GM21381 (cell line): ENCODE measurements at regions not wholly inside any gene's neighbourhood (a gene's known extent, or its start where the extent isn't known, plus 50 kb on each side); places are given as distances from the start of the nearest gene placed in this dataset.
"Not testable (repeated sequence)": the region's sequence is repeated elsewhere in the genome, so short reads cannot be mapped to it uniquely, and the experiment has no call there.

Source experiments
- ATAC-seq: cut with Tn5 transposase; IDR thresholded peaks from one replicate; pipeline ENCODE4 v1.9.1; 2021; ENCODE audit warnings: mild to moderate bottlenecking, moderate library complexity; ENCODE audit not compliant: unreplicated experiment

DNA sequence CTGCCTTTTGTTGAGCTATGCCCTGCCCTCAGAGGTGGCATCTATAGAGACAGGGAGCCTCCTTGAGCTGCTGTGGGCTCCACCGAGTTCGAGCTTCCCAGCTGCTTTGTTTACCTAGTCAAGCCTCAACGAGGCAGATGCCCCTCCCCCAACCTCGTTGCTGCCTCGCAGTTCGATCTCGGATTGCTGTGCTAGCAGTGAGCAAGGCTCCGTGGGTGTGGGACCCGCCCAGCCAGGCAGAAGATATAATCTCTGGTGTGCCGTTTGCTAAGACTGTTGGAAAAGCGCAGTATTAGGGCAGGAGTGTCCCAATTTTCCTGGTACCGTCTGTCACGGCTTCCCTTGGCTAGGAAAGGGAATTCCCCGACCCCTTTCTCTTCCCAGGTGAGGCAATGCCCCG is 88.4 kb upstream of the CDK6 start:
- ATAC-seq: no peak

DNA sequence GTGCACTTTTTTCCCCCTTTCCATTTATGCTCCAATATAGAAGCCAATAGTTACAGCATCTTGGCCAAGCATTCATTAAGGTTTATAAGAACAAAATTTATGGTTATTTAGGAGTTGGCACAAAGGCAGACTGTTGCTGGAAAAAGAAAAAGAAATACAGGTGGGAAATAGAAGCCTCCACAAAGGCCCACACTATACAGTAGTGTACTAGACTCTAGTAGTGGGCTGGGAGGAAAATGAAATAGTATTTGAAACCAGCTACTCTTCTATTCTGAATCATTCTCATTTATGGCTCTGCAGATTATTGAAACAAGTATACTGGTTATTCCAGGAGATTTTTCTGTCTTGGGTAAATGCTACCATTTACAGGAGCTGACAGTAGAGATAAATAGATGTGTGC is 80.9 kb upstream of the CDK6 start:
- no peak for ATAC-seq

DNA sequence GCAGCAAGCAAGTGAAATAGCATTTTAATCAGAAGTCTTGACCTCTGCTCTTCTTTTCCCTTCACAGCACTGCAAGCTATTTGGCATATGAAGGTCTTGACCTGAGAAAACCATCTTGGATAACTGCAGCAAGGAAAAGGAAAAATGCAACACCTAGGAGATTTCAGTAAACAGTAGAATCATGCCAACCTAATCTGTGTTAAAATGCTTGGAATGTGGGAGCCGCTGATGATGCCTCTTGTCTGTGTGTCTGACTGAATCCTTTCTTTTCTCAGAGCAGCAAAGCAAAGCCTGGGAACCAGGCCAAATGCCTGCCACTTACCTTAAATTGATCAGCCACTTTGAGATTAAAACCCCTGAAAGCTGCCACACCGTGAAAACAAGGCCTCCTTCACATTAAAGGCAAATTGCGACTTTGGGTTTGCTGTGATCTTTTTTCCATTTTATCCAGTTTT is 80.4 kb upstream of the CDK6 start:
- ATAC-seq: no peak

DNA sequence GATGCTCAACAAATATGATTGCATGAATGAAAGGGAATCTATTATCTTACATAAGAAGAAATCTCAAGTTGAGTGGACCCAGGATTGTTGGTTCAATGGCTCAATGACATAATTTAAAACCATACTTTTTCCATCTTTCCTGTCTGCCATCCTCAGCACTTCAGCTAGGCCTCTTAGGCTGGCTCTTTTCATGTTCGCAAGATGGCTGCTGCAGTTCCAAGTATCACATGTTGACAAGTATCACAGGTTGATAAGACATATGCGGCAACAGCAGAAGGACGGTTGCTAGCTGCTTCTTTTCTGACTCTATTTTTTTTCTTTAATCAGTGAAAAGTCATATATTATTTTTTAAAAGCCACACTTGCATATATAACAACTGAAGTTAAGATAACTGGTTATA is 79.0 kb upstream of the CDK6 start:
- no peak for ATAC-seq

DNA sequence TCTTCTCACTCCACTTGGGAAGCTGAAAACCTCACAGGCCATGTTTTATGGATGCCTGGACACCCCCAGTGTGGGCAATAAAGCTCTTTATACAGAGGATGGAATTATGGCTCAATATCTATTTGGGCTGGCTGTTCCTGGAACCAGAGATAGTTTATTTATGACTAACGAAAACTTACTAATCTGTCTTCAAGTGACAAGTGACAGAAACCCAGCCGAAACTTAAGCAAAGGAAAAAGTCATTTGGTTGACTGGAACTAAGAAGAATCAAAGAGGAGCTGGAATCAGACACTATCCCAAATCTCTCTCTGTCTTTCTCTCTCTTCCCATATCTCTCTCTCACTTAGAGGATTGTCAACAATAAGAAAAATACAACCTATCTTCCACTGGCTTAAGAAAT is 78.3 kb upstream of the CDK6 start:
- no peak for ATAC-seq

DNA sequence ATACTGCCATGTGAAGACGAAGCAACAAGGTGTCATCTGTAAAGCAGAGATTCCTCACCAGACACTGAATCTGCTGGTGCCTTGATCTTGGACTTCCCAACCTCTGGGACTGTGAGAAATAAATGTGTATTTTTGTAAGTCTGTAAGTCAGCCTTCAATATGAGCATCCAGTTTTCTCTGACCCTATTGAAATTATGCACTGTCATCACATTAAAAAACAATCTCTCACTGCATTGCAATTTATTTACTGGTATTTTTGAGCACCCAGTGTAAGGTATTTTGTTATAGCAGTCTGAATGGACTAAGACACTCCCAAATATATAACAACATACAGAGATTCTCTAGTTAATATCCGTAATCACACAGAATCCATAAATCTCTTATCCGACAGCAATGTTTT is 77.5 kb upstream of the CDK6 start:
- ATAC-seq: no peak

DNA sequence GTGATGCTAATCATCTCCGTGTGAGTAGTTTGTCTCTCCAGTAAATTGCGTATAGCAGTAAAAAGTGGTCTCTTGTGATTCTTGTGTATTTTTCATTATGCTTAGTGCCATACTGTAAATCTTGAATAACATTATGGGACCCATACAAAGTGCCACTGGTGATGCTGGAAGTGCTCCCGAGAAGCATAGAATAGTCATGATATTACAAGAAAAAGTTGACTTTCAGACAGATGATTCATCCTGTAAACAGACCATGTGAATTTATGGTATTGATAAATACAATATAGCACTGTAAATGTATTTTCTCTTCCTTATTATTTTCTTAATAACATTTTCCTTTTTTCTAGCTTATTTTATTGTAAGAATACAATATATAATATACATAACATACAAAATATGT is 74.6 kb upstream of the CDK6 start:
- ATAC-seq: no peak

DNA sequence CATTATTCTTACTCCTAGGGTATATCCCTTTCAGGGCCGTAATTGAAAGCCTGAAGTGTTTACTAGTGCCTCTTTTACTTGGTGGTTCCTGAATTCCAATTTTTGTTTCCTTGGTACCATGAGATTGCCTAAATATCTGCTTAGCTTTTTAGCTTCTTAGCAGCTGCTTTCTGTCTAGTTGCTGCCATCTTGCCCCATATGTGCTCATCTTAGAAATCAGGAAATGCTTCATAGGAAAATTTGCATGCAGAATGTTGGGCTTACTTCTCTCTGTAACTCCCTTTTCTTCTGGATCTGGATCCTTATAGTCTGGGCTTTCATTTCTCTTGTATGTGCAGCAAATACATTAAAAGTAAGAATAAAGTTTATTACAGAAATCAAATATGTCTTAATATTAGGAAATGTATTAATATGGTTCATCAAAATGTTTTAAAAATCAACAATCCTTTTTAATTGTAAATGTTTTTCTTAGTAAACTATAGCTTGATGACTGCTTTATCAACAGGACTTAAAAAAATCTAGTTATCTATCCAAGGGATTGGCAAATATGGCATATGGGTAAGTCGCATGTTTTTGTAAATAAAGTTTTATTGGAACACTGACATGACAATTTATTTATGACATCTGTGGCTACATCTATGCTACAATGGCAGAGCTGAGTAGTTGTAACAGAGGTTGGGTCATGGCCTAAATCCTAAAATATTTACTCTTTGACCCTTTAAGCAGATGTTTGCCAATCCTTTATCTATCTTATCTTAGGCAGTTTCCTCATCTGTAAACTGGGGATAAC is 73.5 kb upstream of the CDK6 start:
- ATAC-seq: no peak

DNA sequence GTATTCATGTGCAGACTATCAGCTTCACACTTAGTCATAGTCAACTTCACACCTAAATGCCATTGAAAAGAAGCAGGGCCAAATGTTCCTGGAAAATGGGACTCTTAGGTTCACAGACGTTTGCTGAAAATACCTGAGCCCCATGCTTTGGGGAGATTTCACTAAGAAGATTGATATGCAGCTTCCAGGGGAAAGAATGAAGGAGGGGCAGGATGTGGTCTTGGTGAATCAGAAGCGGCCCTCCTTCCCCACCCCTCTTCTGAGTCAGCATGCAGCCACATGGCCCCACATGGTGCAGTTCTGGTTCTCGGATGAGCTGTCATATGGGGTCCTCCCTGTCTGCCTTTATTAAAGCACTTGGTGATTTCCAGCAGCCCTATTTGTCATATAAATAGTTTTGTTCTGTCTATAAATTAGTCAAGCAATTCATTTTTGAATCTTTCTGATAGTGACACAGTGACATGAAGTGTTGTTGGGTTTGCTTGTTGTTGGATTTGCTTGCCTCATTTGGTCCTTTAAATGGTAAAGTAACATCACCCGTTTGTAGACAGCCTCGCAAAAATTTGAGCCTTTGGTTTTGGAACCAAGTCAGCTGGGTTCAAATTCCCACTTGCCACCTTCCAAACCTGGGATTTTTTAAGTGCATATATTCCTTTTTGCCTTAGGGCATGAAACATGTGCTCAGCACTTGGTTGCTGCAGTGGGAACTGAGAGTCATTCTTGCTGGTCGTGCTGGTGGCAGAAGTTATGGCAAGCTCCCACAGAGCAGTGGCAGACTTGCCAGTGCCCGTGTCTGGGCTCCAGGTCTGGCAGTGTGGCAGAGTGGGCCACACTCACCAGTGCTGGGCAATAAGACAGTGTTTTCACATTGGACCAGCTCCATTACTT is 68.1 kb upstream of the CDK6 start:
- ATAC-seq: peak; percentile 97

DNA sequence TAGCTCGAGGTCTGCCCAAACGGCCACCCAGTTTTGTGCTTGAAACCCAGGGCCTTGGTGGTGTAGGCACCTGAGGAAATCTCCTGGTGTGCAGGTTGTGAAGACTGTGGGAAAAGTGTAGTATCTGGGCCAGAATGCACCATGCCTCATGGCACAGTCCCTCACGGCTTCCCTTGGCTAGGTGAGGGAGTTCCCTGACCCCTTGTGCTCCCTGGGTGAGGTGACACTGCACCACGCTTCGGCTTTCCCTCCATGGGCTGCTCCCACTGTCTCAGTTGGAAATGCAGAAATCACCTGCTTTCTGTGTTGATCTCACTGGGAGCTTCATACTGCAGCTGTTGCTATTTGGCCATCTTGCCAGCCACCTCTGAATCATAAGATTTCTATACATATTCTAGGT is 62.4 kb upstream of the CDK6 start:
- no peak for ATAC-seq

DNA sequence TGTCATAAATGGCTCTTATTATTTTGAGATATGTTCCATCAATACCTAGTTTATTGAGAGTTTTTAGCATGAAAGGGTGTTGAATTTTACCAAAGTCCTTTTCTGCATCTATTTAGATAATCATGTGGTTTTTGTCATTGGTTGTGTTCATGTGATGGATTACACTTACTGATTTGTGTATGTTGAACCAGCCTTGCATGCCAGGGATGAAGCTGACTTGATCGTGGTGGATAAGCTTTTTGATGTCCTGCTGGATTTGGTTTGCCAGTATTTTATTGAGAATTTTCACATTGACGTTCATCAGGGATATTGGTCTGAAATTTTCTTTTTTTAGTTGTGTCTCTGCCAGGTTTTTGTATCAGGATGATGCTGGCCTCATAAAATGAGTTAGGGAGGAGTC is 58.5 kb upstream of the CDK6 start:
- not testable (repeated sequence) for ATAC-seq

DNA sequence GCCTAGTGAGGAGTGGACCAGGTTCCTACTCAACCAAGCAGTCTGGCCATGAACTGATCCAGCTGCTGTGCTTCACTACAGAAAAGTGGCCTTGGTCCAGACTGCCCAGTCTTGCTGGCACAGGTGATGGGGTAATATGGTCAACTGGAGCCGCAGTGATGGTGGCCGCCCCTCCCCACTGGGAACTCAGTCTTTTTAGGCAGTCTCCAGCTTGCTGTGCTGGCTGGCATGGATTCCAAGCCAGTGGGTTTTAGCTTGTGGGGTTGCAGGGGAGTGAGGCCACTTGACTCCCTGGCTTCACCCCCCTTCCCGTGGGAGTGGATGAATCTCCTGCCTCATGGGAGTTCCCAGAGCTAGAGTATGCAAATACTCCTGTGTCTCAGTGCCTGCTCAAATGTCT is 52.7 kb upstream of the CDK6 start:
- no peak for ATAC-seq
